ENCODE measurements at regions not wholly inside any gene's neighbourhood (a gene's known extent, or its start where the extent isn't known, plus 50 kb on each side); places are given as distances from the start of the nearest gene placed in this dataset.

DNA sequence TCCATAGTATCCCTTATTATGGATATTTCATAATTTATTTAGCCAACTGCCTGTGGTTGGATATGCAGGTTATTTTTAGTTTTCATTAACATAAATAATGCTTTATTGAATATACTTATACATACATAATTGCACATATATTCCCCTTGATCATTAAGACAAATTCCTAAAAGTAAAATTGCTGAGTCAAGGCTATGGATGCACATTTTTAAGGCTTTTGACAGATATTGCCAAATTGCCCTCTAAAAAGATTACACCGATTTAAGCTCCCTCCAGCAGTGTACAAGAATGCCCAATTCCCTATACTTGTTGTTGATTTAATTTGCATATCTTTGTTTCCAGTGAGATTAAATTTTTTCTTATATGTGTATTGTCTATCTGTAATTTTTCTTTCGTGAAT lies 176.7 kb downstream of the C1orf94 start:
- Histone ChIP-seq H3K27ac (ENCODE audit: insufficient read depth, low read depth, low read length) (no peak overlapping the region), H3K4me3 (replicated peaks in 1 of 3; ENCODE audit: insufficient read depth in 1 of 3, low read depth in 1 of 3, low read length in 3 of 3) (no peak overlapping the region), H2AFZ (ENCODE audit: low read depth, low read length) (no peak overlapping the region), H3K4me2 (ENCODE audit: insufficient read depth, low read length) (no peak overlapping the region), H3K9me1 (replicated peaks; ENCODE audit: control insufficient read depth, extremely low read depth, insufficient read depth, low read length) (no peaks in the 10 kb centered on the region), H3K27me3 (ENCODE audit: control insufficient read depth in 2 of 2, insufficient read depth in 2 of 2, low read length in 2 of 2) (no peaks in the 10 kb centered on the region), H3K9ac (replicated peaks; ENCODE audit: extremely low read depth, insufficient read depth, low read length) (no peak overlapping the region), H4K20me1 (replicated peaks; ENCODE audit: control insufficient read depth, extremely low read depth, insufficient read depth, low read length) (no peaks in the 10 kb centered on the region), H3K79me2 (ENCODE audit: control insufficient read depth, insufficient read depth, low read length) (no peaks in the 10 kb centered on the region), H3K4me1 (ENCODE audit: control insufficient read depth, extremely low read depth, insufficient read depth, low read length) (no peaks in the 10 kb centered on the region), H3K36me3 (ENCODE audit: control insufficient read depth in 2 of 2, extremely low read depth in 1 of 2, insufficient read depth in 2 of 2, low read length in 2 of 2) (no peaks in the 10 kb centered on the region), H3K9me3 (replicated peaks; ENCODE audit: control insufficient read depth, insufficient read depth, low read length) (no peaks in the 10 kb centered on the region)
- FAIRE-seq (no peak), DNase-seq (ENCODE audit: low read depth, low spot score) (no peak)
- ChIA-PET CTCF (no interaction called here), POLR2A (no interaction called here)
- TF ChIP-seq POLR2AphosphoS5 (IDR thresholded peaks at IDR 0.05; ENCODE audit: insufficient read depth, low read depth, low read length) (no peak), FOS (IDR thresholded peaks at IDR 0.05; ENCODE audit: borderline replicate concordance, insufficient read depth, low read length) (no peak), POLR2A (IDR thresholded peaks at IDR 0.05; ENCODE audit: low read depth, low read length) (no peak), EZH2 (IDR thresholded peaks at IDR 0.05; ENCODE audit: borderline replicate concordance, low read depth, low read length, severe bottlenecking) (no peak), CTCF (IDR thresholded peaks at IDR 0.05; ENCODE audit: extremely low read depth in 1 of 2, insufficient read depth in 1 of 2, low read depth in 1 of 2, low read length in 2 of 2) (no peak), JUN (IDR thresholded peaks at IDR 0.05; ENCODE audit: borderline replicate concordance, insufficient read depth, insufficient read length, low read depth) (no peak), GATA2 (IDR thresholded peaks at IDR 0.05; ENCODE audit: insufficient read depth, insufficient read length, low read depth, low read length) (no peak), MYC (IDR thresholded peaks at IDR 0.05; ENCODE audit: low read depth, low read length) (no peak)
- TF ChIP-seq, protein P1, sequence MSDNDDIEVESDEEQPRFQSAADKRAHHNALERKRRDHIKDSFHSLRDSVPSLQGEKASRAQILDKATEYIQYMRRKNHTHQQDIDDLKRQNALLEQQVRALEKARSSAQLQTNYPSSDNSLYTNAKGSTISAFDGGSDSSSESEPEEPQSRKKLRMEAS (IDR thresholded peaks at IDR 0.05; ENCODE audit: insufficient read depth, insufficient read length), result no peak
- no TSS peak for BruUV-seq (replicated peaks)
- dilution Hi-C loops (cut with MboI; ENCODE audit: extremely low pct_ligation_motif_present, low sequenced_read_pairs), result no loop called here
- intact Hi-C loops (cut with micrococcal nuclease), result no loop called here

Measured in endothelial cell of umbilical vein (primary cell).